OCI-LY7 (cell line): ENCODE measurements at regions not wholly inside any gene's neighbourhood (a gene's known extent, or its start where the extent isn't known, plus 50 kb on each side); places are given as distances from the start of the nearest gene placed in this dataset.

ENCODE experiments used
- BruUV-seq: library from RNA; stranded (reverse); fragments of 400-500 nt; replicated peaks from 2 replicates; lab custom pipeline; 2021; lab: Mats Ljungman, UMichigan
- CTCF ChIA-PET: fragments of 300-600 bp; sonication (Branson Sonifier 250); formaldehyde crosslinking; loops from one replicate; lab custom pipeline; 2022; ENCODE audit warnings: antibody characterized with exemption; ENCODE audit not compliant: unreplicated experiment; lab: Charles Lee
- POLR2A ChIA-PET: fragments of 300-600 bp; sonication (Branson Sonifier 250); formaldehyde crosslinking; loops from one replicate; lab custom pipeline; 2022; ENCODE audit warnings: antibody characterized with exemption; lab: Charles Lee
- DNase-seq: peaks from one replicate; pipeline ENCODE4 v3.0.0-alpha.2; 2015; ENCODE audit warnings: low spot score
- H2AFZ ChIP-seq: fragments of 200-600 bp; sonication (generic), shearing (Covaris generic); 2 replicates; pipeline ENCODE4 v1.6.1; 2014; ENCODE audit warnings: mild to moderate bottlenecking, antibody characterized with exemption, low read length, moderate library complexity
- H3K27ac ChIP-seq: fragments of 200-600 bp; sonication (generic); 2 replicates; pipeline ENCODE4 v1.5.1; 2014; ENCODE audit warnings: mixed run types, low read depth, mild to moderate bottlenecking, moderate library complexity, low read length, inconsistent platforms; ENCODE audit not compliant: poor library complexity, severe bottlenecking
- H3K36me3 ChIP-seq: fragments of 200-600 bp; sonication (generic); 2 replicates; pipeline ENCODE4 v1.6.1; 2014; ENCODE audit warnings: mild to moderate bottlenecking, antibody characterized with exemption, low read length, moderate library complexity, mixed read lengths; ENCODE audit not compliant: insufficient read depth
- H3K4me1 ChIP-seq: fragments of 200-600 bp; sonication (generic); 2 replicates; pipeline ENCODE4 v1.5.1; 2014; ENCODE audit warnings: mild to moderate bottlenecking, low read length; ENCODE audit not compliant: insufficient read depth, poor library complexity, severe bottlenecking
- H3K4me2 ChIP-seq: fragments of 200-600 bp; sonication (generic); 2 replicates; pipeline ENCODE4 v1.6.1; 2014; ENCODE audit warnings: mild to moderate bottlenecking, low read length
- H3K4me3 ChIP-seq: fragments of 200-600 bp; sonication (generic); 2 replicates; pipeline ENCODE4 v1.5.1; 2014; ENCODE audit warnings: mild to moderate bottlenecking, low read depth, low read length; ENCODE audit not compliant: poor library complexity, severe bottlenecking
- H3K79me2 ChIP-seq: fragments of 200-600 bp; sonication (generic); 2 replicates; pipeline ENCODE4 v1.6.1; 2016; ENCODE audit warnings: low read depth, mild to moderate bottlenecking, low read length, moderate library complexity, mixed read lengths; ENCODE audit not compliant: insufficient read depth
- H3K9me2 ChIP-seq: fragments of 200-600 bp; sonication (generic); 2 replicates; pipeline ENCODE4 v1.6.1; 2016; ENCODE audit warnings: mild to moderate bottlenecking, low read length, mixed read lengths; ENCODE audit not compliant: insufficient read depth
- H3K9me3 ChIP-seq: fragments of 200-600 bp; sonication (generic); 2 replicates; pipeline ENCODE4 v1.6.1; 2014; ENCODE audit warnings: mild to moderate bottlenecking, mixed run types, low read length, mixed read lengths
- H4K20me1 ChIP-seq: fragments of 200-600 bp; sonication (generic); 2 replicates; pipeline ENCODE4 v1.6.1; 2014; ENCODE audit warnings: mild to moderate bottlenecking, antibody characterized with exemption, low read length, moderate library complexity, mixed read lengths; ENCODE audit not compliant: insufficient read depth
- EZH2phosphoT487 ChIP-seq: fragments of 200-600 bp; sonication (generic); IDR thresholded peaks from 2 replicates; pipeline ENCODE4 v1.6.1; 2018; ENCODE audit warnings: low read depth, borderline replicate concordance, mild to moderate bottlenecking, mixed run types, antibody characterized with exemption, low read length, moderate library complexity, mixed read lengths
- intact Hi-C: fragments of 100-400 bp; cut with micrococcal nuclease; formaldehyde crosslinking; loops from one replicate; pipeline ENCODE4 v1.10.0; 2022; ENCODE audit not compliant: unreplicated experiment
- TF ChIP-seq, protein P1 (sequence below): fragments of 200-600 bp; sonication (generic); conservative IDR thresholded peaks from 2 replicates; pipeline ENCODE4 v1.5.1; 2014; ENCODE audit warnings: mild to moderate bottlenecking, antibody characterized with exemption, low read length, moderate library complexity, mixed read lengths

DNA sequence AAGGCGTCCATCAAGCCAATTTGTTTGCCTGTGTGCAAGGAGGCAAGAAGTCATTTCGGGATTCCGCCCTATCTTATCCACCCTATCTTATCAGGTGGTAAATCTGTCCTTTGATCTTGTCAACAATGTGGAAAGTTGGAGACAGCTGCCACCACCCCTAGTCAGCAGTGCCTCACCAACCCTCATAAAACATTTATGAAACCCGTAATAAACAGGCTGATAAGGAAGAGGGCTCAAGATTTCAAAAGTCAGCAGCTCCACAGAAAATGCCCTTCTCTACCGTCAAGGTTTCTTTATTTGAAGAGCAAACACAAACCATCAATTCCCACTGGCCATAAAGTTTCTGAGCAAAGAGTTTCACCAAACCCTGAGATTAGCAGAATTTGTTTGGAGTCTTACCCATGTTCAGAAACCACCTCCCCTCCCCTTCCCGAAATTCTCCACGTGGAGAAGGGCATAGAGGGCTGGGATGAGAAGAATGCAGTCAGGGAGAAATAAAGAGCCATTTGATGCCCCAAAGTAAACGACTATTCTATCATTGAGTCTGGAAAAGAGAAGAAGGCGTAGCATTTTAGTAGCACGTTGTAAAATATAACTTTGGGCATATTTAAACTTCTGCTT, 196.0 kb upstream of the GPR12 start:
- H3K9me2 ChIP-seq = no peaks in the 10 kb centered on the region
- H4K20me1 ChIP-seq = no peaks in the 10 kb centered on the region
- H2AFZ ChIP-seq = no peak overlapping the region
- H3K4me2 ChIP-seq = no peak overlapping the region
- no TSS peak for BruUV-seq
- ChIA-PET POLR2A (interaction anchor here (0.6 kb wide), 1 partner anchor 16 kb away, joined by 3 read pairs; no protein-coding TSS in a partner anchor), CTCF (no interaction called here)
- no peaks in the 10 kb centered on the region for H3K36me3 ChIP-seq
- intact Hi-C loops = no loop called here
- no peaks in the 10 kb centered on the region for H3K79me2 ChIP-seq
- H3K9me3 ChIP-seq = no peaks in the 10 kb centered on the region
- no peak overlapping the region for H3K27ac ChIP-seq
- H3K4me3 ChIP-seq = no peak overlapping the region
- H3K4me1 ChIP-seq = no peaks in the 10 kb centered on the region
- no peak for DNase-seq
- TF ChIP-seq, protein P1, sequence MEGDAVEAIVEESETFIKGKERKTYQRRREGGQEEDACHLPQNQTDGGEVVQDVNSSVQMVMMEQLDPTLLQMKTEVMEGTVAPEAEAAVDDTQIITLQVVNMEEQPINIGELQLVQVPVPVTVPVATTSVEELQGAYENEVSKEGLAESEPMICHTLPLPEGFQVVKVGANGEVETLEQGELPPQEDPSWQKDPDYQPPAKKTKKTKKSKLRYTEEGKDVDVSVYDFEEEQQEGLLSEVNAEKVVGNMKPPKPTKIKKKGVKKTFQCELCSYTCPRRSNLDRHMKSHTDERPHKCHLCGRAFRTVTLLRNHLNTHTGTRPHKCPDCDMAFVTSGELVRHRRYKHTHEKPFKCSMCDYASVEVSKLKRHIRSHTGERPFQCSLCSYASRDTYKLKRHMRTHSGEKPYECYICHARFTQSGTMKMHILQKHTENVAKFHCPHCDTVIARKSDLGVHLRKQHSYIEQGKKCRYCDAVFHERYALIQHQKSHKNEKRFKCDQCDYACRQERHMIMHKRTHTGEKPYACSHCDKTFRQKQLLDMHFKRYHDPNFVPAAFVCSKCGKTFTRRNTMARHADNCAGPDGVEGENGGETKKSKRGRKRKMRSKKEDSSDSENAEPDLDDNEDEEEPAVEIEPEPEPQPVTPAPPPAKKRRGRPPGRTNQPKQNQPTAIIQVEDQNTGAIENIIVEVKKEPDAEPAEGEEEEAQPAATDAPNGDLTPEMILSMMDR = no peak
- TF ChIP-seq EZH2phosphoT487 = no peak

DNA sequence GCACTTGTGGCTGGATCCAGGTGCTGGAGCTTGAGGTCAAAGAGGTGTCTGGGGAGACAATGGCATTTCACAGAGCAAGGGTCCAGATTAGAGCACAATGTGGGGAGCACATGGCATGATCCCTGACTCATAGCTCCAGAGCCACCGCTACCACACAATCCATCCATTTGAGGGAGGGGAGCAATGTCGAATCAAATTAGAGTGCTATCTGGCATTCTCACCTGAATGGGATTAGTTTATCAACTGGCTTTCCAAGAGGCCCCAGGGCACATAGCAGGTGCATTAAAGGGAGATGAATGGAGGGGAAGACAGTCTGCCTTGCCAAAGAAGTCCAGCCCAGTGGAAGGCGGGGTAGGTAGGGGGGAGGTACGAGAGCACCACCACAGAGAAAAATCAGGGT, 194.4 kb upstream of the GPR12 start:
- no peaks in the 10 kb centered on the region for H3K79me2 ChIP-seq
- H3K4me2 ChIP-seq = no peak overlapping the region
- BruUV-seq = no TSS peak
- no peaks in the 10 kb centered on the region for H4K20me1 ChIP-seq
- intact Hi-C loops = no loop called here
- ChIA-PET CTCF (no interaction called here), POLR2A (interaction anchor here (0.8 kb wide), 1 partner anchor 652 kb away, joined by 4 read pairs; no protein-coding TSS in a partner anchor)
- no peaks in the 10 kb centered on the region for H3K4me1 ChIP-seq
- H3K27ac ChIP-seq = no peak overlapping the region
- no peak overlapping the region for H2AFZ ChIP-seq
- no peak overlapping the region for H3K4me3 ChIP-seq
- no peaks in the 10 kb centered on the region for H3K36me3 ChIP-seq
- no peaks in the 10 kb centered on the region for H3K9me2 ChIP-seq
- H3K9me3 ChIP-seq = no peaks in the 10 kb centered on the region
- no peak for DNase-seq
- TF ChIP-seq, protein P1 = no peak
- TF ChIP-seq EZH2phosphoT487 = no peak

DNA sequence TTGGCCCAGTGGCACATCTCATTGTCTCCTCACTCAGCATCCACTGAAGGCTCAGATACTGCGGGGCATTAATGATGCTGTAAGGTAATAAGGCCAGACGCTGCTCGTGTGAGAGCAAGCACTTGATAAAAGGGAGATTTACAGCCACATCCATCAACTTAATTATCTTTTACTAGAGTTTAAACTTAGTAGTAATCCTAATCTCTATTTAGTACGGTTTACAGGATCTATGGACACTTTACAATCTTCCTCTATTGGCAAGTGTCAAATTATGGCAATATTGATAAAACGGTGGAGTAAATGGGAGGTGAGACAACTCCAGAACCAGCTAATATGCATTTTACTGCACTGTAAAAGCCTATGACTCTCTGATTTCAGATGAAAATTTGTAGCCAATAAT, 192.7 kb upstream of the GPR12 start:
- H3K4me3 ChIP-seq = no peak overlapping the region
- H3K4me1 ChIP-seq = no peaks in the 10 kb centered on the region
- intact Hi-C loops = no loop called here
- H3K79me2 ChIP-seq = no peaks in the 10 kb centered on the region
- H3K36me3 ChIP-seq = no peaks in the 10 kb centered on the region
- H3K4me2 ChIP-seq = no peak overlapping the region
- H2AFZ ChIP-seq = no peak overlapping the region
- no peaks in the 10 kb centered on the region for H3K9me3 ChIP-seq
- H3K9me2 ChIP-seq = no peaks in the 10 kb centered on the region
- TF ChIP-seq, protein P1 = no peak
- TF ChIP-seq EZH2phosphoT487 = no peak
- no peak overlapping the region for H3K27ac ChIP-seq
- H4K20me1 ChIP-seq = no peaks in the 10 kb centered on the region
- DNase-seq = no peak
- no TSS peak for BruUV-seq
- ChIA-PET POLR2A (no interaction called here), CTCF (no interaction called here)
